ENCODE measurements at regions not wholly inside any gene's neighbourhood (a gene's known extent, or its start where the extent isn't known, plus 50 kb on each side); places are given as distances from the start of the nearest gene placed in this dataset.

DNA sequence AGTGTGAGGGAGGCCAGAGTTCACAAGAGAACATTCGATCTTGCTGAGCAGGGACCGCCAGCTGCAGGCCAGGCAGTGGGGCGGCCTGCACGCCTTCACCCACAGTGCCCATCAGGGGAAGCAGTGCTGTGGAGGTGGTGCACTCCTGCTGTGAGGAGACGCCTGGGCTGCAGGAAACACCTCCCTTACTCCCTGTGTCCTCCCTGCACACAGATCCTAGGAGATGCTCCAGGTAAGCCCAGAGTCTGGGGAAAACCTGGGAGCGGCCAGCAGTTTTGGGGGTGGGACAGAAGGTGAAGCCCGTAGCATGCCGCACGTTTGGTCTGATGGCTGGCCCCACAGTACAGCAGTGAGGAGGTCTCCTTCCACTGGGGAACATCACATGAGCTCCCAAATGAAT, 180.8 kb upstream of the RAB6C start:
- intact Hi-C loops (cut with DNase I, micrococcal nuclease) = no loop called here
- H3K4me1 ChIP-seq (ENCODE audit: insufficient read depth, low read length) = no peaks in the 10 kb centered on the region
- no peak overlapping the region for H3K4me3 ChIP-seq (ENCODE audit: low read length)
- no peaks in the 10 kb centered on the region for H3K27me3 ChIP-seq (ENCODE audit: control insufficient read depth in 1 of 2, insufficient read depth in 2 of 2, low read length in 2 of 2)
- no peaks in the 10 kb centered on the region for H3K36me3 ChIP-seq (ENCODE audit: insufficient read depth, low read length)
- DNase-seq (no peak), ATAC-seq (ENCODE audit: poor library complexity) (no peak)
- Mint-ChIP-seq H3K4me1 (ENCODE audit: low read depth) (no peaks in the 10 kb centered on the region), H3K27me3 (peaks cover 4% of the 10 kb centered on the region), H3K9me3 (no peaks in the 10 kb centered on the region), H3K4me3 (no peak overlapping the region), H3K36me3 (ENCODE audit: low read depth) (no peaks in the 10 kb centered on the region), H3K27ac (no peak overlapping the region)
- CTCF ChIA-PET = no interaction called here
- TF ChIP-seq, protein P1, sequence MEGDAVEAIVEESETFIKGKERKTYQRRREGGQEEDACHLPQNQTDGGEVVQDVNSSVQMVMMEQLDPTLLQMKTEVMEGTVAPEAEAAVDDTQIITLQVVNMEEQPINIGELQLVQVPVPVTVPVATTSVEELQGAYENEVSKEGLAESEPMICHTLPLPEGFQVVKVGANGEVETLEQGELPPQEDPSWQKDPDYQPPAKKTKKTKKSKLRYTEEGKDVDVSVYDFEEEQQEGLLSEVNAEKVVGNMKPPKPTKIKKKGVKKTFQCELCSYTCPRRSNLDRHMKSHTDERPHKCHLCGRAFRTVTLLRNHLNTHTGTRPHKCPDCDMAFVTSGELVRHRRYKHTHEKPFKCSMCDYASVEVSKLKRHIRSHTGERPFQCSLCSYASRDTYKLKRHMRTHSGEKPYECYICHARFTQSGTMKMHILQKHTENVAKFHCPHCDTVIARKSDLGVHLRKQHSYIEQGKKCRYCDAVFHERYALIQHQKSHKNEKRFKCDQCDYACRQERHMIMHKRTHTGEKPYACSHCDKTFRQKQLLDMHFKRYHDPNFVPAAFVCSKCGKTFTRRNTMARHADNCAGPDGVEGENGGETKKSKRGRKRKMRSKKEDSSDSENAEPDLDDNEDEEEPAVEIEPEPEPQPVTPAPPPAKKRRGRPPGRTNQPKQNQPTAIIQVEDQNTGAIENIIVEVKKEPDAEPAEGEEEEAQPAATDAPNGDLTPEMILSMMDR (IDR thresholded peaks at IDR 0.05) = no peak
- no peak overlapping the region for H3K27ac ChIP-seq (ENCODE audit: low read depth in 1 of 2, low read length in 2 of 2)
- peaks cover 0 to 11% of the 10 kb centered on the region in 2 experiments for H3K9me3 ChIP-seq (ENCODE audit: control insufficient read depth in 1 of 2, insufficient read depth in 1 of 2, low read length in 2 of 2)
- POLR2A ChIA-PET = no interaction called here

DNA sequence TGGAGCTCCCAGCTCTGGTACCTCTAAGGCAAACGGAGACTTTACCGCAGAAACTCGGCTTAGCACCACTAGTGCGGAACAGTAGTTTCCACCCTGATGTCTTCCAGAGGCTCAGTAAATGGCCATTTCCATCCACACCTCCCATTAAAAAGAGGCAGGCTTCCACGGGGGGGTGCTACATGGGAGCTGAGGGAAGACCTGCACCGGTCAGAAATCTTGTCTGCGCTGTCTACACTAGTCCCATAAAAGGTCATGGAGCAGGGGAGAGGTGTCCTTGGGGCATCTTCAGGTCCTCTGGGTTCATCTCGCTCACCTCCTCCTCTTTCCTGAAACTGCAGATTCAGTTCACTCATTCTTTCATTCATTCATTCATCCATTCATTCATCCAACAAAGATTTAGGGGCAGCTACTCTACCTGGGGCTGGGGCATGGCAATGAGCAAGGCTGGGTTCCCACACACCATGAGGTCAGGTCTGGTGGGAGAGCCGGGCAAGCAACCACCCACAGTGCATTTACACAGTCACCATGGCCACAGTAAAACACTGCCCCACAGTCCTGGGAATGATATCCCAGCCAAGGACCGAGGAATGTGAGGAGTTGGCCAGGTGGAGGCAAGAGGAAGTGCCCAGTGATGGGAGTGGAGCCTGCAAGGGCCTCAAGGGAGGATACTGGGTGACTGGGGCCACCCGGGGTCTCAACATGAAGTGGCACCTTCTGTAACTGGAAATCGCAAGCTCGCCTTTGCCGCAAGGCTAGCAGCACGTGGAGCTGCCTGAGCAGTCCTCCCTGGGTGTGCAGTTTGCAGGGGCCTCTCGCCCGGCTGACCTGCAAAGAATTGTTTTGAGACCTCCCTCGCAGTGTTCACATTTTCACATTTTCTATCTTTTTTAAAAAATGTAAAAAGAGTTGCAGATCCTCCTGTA, 180.2 kb upstream of the RAB6C start:
- DNase-seq = no peak
- Mint-ChIP-seq H3K4me1 (ENCODE audit: low read depth) (no peaks in the 10 kb centered on the region), H3K36me3 (ENCODE audit: low read depth) (no peaks in the 10 kb centered on the region), H3K9me3 (no peaks in the 10 kb centered on the region), H3K27ac (no peak overlapping the region), H3K27me3 (peaks cover 4% of the 10 kb centered on the region), H3K4me3 (no peak overlapping the region)
- Histone ChIP-seq H3K4me1 (ENCODE audit: insufficient read depth, low read length) (no peaks in the 10 kb centered on the region), H3K36me3 (ENCODE audit: insufficient read depth, low read length) (no peaks in the 10 kb centered on the region), H3K9me3 (ENCODE audit: control insufficient read depth in 1 of 2, insufficient read depth in 1 of 2, low read length in 2 of 2) (peaks cover 0 to 11% of the 10 kb centered on the region in 2 experiments), H3K27ac (ENCODE audit: low read depth in 1 of 2, low read length in 2 of 2) (no peak overlapping the region), H3K27me3 (ENCODE audit: control insufficient read depth in 1 of 2, insufficient read depth in 2 of 2, low read length in 2 of 2) (no peaks in the 10 kb centered on the region), H3K4me3 (ENCODE audit: low read length) (no peak overlapping the region)
- TF ChIP-seq, protein P1 (IDR thresholded peaks at IDR 0.05) = no peak
- ChIA-PET CTCF (no interaction called here), POLR2A (no interaction called here)
- intact Hi-C loops (cut with DNase I, micrococcal nuclease) = no loop called here
- ATAC-seq (ENCODE audit: poor library complexity) = no peak

DNA sequence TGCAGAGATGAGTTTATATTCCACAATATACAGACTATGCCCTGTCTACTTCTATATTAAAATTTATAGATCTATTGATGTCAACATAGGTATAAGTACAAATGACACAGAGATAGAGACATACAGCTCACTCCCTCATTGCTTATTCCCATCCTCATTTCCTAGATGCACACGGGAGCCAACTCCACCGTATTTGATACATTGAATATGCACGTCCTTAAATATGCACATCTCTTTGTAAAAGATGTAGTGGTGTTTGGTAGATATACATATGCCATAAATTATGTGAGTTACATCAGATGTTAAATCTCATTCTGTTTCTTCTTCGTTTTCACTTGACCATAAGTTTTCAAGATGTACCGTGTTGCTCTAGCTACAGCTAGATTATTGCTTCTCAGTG, 179.2 kb upstream of the RAB6C start:
- no peak overlapping the region for H3K4me3 ChIP-seq (ENCODE audit: low read length)
- Mint-ChIP-seq H3K4me3 (no peak overlapping the region), H3K4me1 (ENCODE audit: low read depth) (no peaks in the 10 kb centered on the region), H3K27me3 (no peaks in the 10 kb centered on the region), H3K27ac (no peak overlapping the region), H3K9me3 (no peaks in the 10 kb centered on the region), H3K36me3 (ENCODE audit: low read depth) (no peaks in the 10 kb centered on the region)
- no peaks in the 10 kb centered on the region for H3K36me3 ChIP-seq (ENCODE audit: insufficient read depth, low read length)
- ChIA-PET POLR2A (no interaction called here), CTCF (no interaction called here)
- DNase-seq (no peak), ATAC-seq (ENCODE audit: poor library complexity) (no peak)
- H3K27ac ChIP-seq (ENCODE audit: low read depth in 1 of 2, low read length in 2 of 2) = no peak overlapping the region
- no peaks in the 10 kb centered on the region for H3K27me3 ChIP-seq (ENCODE audit: control insufficient read depth in 1 of 2, insufficient read depth in 2 of 2, low read length in 2 of 2)
- peaks cover 0 to 11% of the 10 kb centered on the region in 2 experiments for H3K9me3 ChIP-seq (ENCODE audit: control insufficient read depth in 1 of 2, insufficient read depth in 1 of 2, low read length in 2 of 2)
- TF ChIP-seq, protein P1 (IDR thresholded peaks at IDR 0.05) = no peak
- no peaks in the 10 kb centered on the region for H3K4me1 ChIP-seq (ENCODE audit: insufficient read depth, low read length)
- intact Hi-C loops (cut with DNase I, micrococcal nuclease) = no loop called here

All from CD4-positive, alpha-beta T cell (primary cell).